Tibial nerve (tissue), 4 donors: ENCODE measurements at regions not wholly inside any gene's neighbourhood (a gene's known extent, or its start where the extent isn't known, plus 50 kb on each side); places are given as distances from the start of the nearest gene placed in this dataset.

Experiments used
- CTCF ChIP-seq, 5 experiments: fragments of 200-600 bp in 3 of 5; fragments of 450-650 bp in 2 of 5; sonication (generic) in 3 of 5; IDR thresholded peaks; one replicate each; pipeline ENCODE4 v1.5.1; 2016 to 2019; ENCODE audit warnings: antibody characterized with exemption in 5 of 5, mild to moderate bottlenecking in 3 of 5, moderate library complexity in 2 of 5
- EP300 ChIP-seq, 2 donors: sonication (generic); formaldehyde crosslinking; IDR thresholded peaks; one replicate each; pipeline ENCODE4 v1.6.1; 2017; ENCODE audit warnings: antibody characterized with exemption in 2 of 2, mild to moderate bottlenecking in 1 of 2
- POLR2A ChIP-seq, 2 donors: fragments of 450-650 bp; IDR thresholded peaks; one replicate each; pipeline ENCODE4 v1.6.1; 2017; ENCODE audit warnings: antibody characterized with exemption in 2 of 2, mild to moderate bottlenecking in 2 of 2, moderate library complexity in 2 of 2

DNA sequence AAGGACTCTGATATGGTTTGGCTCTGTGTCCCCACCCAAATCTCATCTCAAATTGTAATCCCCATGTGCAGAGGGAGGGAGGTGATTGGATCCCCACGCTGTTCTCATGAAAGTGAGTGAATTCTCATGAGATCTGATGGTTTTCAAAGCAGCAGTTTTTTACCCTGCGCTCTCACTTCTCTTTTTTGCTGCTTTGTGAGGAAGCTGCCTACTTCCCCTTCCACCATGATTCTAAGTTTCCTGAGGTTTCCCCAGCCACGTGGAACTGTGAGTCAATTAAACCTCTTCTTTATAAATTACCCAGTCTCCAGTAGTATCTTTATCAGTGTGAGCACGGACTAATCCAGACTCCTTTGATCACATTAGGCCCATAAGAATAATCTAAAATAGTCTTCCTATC is 719.7 kb upstream of the CDH8 start:
- no peak for TF ChIP-seq CTCF (IDR thresholded peaks at IDR 0.05)
- no peak for TF ChIP-seq EP300 (IDR thresholded peaks at IDR 0.05)
- no peak for TF ChIP-seq POLR2A (IDR thresholded peaks at IDR 0.05)
